ENCODE measurements at regions not wholly inside any gene's neighbourhood (a gene's known extent, or its start where the extent isn't known, plus 50 kb on each side); places are given as distances from the start of the nearest gene placed in this dataset.

- no peak for TF ChIP-seq CTCF (IDR thresholded peaks at IDR 0.05; ENCODE audit: partially characterized antibody, unreplicated experiment)
- no peaks in the 10 kb centered on the region for H3K4me1 Mint-ChIP-seq (ENCODE audit: low read depth, unreplicated experiment)
- H3K9me3 Mint-ChIP-seq (ENCODE audit: unreplicated experiment): no peaks in the 10 kb centered on the region
- no peaks in the 10 kb centered on the region for H3K27me3 Mint-ChIP-seq (ENCODE audit: unreplicated experiment)
- no peak overlapping the region for H3K27ac Mint-ChIP-seq (ENCODE audit: unreplicated experiment)
- no peaks in the 10 kb centered on the region for H3K36me3 Mint-ChIP-seq (ENCODE audit: unreplicated experiment)
- H3K4me3 Mint-ChIP-seq (ENCODE audit: unreplicated experiment): no peak overlapping the region
- DNase-seq: no peak
Measured at GRCh38 chr13:100898431-100898830, 223.8 kb upstream of the TMTC4 start.

- H3K9me3 Mint-ChIP-seq (ENCODE audit: unreplicated experiment): no peaks in the 10 kb centered on the region
- H3K4me1 Mint-ChIP-seq (ENCODE audit: low read depth, unreplicated experiment): no peaks in the 10 kb centered on the region
- H3K36me3 Mint-ChIP-seq (ENCODE audit: unreplicated experiment): no peaks in the 10 kb centered on the region
- no peak for DNase-seq
- TF ChIP-seq CTCF (IDR thresholded peaks at IDR 0.05; ENCODE audit: partially characterized antibody, unreplicated experiment): no peak
- no peak overlapping the region for H3K27ac Mint-ChIP-seq (ENCODE audit: unreplicated experiment)
- H3K27me3 Mint-ChIP-seq (ENCODE audit: unreplicated experiment): no peaks in the 10 kb centered on the region
- H3K4me3 Mint-ChIP-seq (ENCODE audit: unreplicated experiment): no peak overlapping the region
Measured at GRCh38 chr13:100895651-100896050, 221.1 kb upstream of the TMTC4 start.

- Mint-ChIP-seq H3K4me3 (ENCODE audit: unreplicated experiment) (no peak overlapping the region), H3K9me3 (ENCODE audit: unreplicated experiment) (no peaks in the 10 kb centered on the region), H3K27me3 (ENCODE audit: unreplicated experiment) (no peaks in the 10 kb centered on the region), H3K27ac (ENCODE audit: unreplicated experiment) (no peak overlapping the region), H3K4me1 (ENCODE audit: low read depth, unreplicated experiment) (no peaks in the 10 kb centered on the region), H3K36me3 (ENCODE audit: unreplicated experiment) (no peaks in the 10 kb centered on the region)
- DNase-seq: no peak
- no peak for TF ChIP-seq CTCF (IDR thresholded peaks at IDR 0.05; ENCODE audit: partially characterized antibody, unreplicated experiment)
Measured at GRCh38 chr13:100892981-100893380, 218.4 kb upstream of the TMTC4 start.

GRCh38 chr13:100890645-100891044 is 216.1 kb upstream of the TMTC4 start:
- H3K27ac Mint-ChIP-seq (ENCODE audit: unreplicated experiment): no peak overlapping the region
- DNase-seq: no peak
- no peaks in the 10 kb centered on the region for H3K36me3 Mint-ChIP-seq (ENCODE audit: unreplicated experiment)
- no peaks in the 10 kb centered on the region for H3K9me3 Mint-ChIP-seq (ENCODE audit: unreplicated experiment)
- no peak for TF ChIP-seq CTCF (IDR thresholded peaks at IDR 0.05; ENCODE audit: partially characterized antibody, unreplicated experiment)
- no peaks in the 10 kb centered on the region for H3K27me3 Mint-ChIP-seq (ENCODE audit: unreplicated experiment)
- H3K4me1 Mint-ChIP-seq (ENCODE audit: low read depth, unreplicated experiment): no peaks in the 10 kb centered on the region
- H3K4me3 Mint-ChIP-seq (ENCODE audit: unreplicated experiment): no peak overlapping the region

GRCh38 chr13:100887729-100888151 is 213.1 kb upstream of the TMTC4 start:
- H3K9me3 Mint-ChIP-seq (ENCODE audit: unreplicated experiment): no peaks in the 10 kb centered on the region
- no peak for TF ChIP-seq CTCF (IDR thresholded peaks at IDR 0.05; ENCODE audit: partially characterized antibody, unreplicated experiment)
- H3K4me1 Mint-ChIP-seq (ENCODE audit: low read depth, unreplicated experiment): no peaks in the 10 kb centered on the region
- H3K27me3 Mint-ChIP-seq (ENCODE audit: unreplicated experiment): no peaks in the 10 kb centered on the region
- DNase-seq: no peak
- no peak overlapping the region for H3K27ac Mint-ChIP-seq (ENCODE audit: unreplicated experiment)
- H3K4me3 Mint-ChIP-seq (ENCODE audit: unreplicated experiment): no peak overlapping the region
- no peaks in the 10 kb centered on the region for H3K36me3 Mint-ChIP-seq (ENCODE audit: unreplicated experiment)

All from glutamatergic neuron (in vitro differentiated cells).